ENCODE measurements at regions not wholly inside any gene's neighbourhood (a gene's known extent, or its start where the extent isn't known, plus 50 kb on each side); places are given as distances from the start of the nearest gene placed in this dataset.

GRCh38 chr13:40176242-40176641, 490.2 kb downstream of the FOXO1 start:
- H3K4me3 ChIP-seq (ENCODE audit: low read length), result no peak overlapping the region
- Mint-ChIP-seq H3K36me3 (ENCODE audit: low read depth) (no peaks in the 10 kb centered on the region), H3K27ac (no peak overlapping the region), H3K27me3 (no peaks in the 10 kb centered on the region), H3K4me1 (ENCODE audit: low read depth) (peaks cover 57% of the 10 kb centered on the region), H3K4me3 (no peak overlapping the region), H3K9me3 (no peaks in the 10 kb centered on the region)
- no peaks in the 10 kb centered on the region for H3K27me3 ChIP-seq (ENCODE audit: control insufficient read depth in 1 of 2, insufficient read depth in 2 of 2, low read length in 2 of 2)
- TF ChIP-seq CTCF (IDR thresholded peaks at IDR 0.05), result no peak
- no peak overlapping the region for H3K27ac ChIP-seq (ENCODE audit: low read depth in 1 of 2, low read length in 2 of 2)
- H3K9me3 ChIP-seq (ENCODE audit: control insufficient read depth in 1 of 2, insufficient read depth in 1 of 2, low read length in 2 of 2), result peaks cover 0 to 14% of the 10 kb centered on the region in 2 experiments
- ATAC-seq (ENCODE audit: poor library complexity) (no peak), DNase-seq (no peak)
- peaks cover 18% of the 10 kb centered on the region for H3K4me1 ChIP-seq (ENCODE audit: insufficient read depth, low read length)
- POLR2A ChIA-PET, result interaction anchor here (0.8 to 2.8 kb wide), 3 partner anchors 11 to 30 kb away, joined by 3 to 12 read pairs (median 8); no protein-coding TSS in a partner anchor
- intact Hi-C loops (cut with DNase I, micrococcal nuclease), result no loop called here
- no peaks in the 10 kb centered on the region for H3K36me3 ChIP-seq (ENCODE audit: insufficient read depth, low read length)
- CTCF ChIA-PET, result interaction anchor here (1.2 kb wide), 1 partner anchor 11 kb away, joined by 4 read pairs; no protein-coding TSS in a partner anchor

DNA sequence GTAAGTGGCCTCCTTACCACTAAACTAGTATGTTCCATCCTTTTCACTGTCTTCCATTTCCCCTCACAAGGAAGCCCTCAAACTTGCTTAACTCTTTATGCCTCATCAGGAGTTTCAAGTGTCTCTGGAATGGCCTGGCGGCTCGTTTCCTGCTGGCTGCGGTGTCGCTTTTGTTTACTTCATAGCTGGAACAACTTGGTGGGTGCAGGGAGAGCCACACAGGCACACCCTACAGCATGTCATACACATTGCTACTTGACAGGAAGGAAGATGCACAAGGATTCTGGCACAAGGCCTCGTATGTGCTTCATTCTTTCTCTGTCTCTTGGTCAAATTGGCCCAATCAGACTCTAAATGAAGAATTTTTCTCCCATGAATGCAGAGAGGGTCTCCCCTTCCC, 488.3 kb downstream of the FOXO1 start:
- DNase-seq, result peak in 3 of 14 experiments; percentile 6 to 37 (median 31)
- CTCF ChIA-PET, result interaction anchor here (1.3 kb wide), 1 partner anchor 8 kb away, joined by 3 read pairs; no protein-coding TSS in a partner anchor
- H3K36me3 Mint-ChIP-seq (ENCODE audit: low read depth), result no peaks in the 10 kb centered on the region

DNA sequence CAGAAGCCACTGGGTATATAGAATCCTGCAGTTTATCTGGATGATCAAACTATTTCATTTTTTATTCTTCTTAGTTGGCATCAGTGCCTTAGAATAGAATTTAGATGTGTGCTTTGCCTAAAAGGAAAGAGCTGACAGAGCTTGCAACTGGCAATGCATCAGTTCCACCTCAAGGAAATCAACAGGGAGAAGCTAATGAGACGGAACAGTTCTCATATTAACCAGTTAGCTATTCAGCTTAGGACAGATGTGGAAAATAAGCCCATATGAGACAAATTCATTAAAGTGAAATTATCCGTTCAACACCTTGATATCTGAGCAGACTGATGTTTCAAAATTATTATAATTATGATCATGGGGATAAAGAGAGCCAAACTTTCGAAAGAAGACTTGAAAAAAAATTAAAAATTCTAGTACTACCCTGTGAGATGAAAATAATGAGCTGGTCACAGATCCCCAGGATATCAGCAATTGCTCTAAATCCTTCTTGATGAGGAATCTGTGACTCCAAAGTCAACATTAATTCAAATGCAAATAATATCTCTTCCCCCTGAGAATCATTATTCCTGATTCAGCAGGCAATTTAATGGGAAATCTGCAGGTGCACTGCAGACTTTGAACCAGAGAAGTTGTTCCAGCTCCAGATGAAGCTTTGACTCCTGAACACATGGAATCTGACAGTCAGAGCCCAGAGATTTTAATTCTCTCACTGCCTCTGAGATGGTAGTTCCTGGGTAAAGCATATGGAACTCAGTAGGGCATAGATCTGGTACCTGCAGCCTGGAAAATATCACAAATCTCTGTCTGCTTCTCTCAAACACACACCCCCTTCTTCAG, 486.8 kb downstream of the FOXO1 start:
- H3K27me3 Mint-ChIP-seq, result no peaks in the 10 kb centered on the region
- no peaks in the 10 kb centered on the region for H3K36me3 ChIP-seq (ENCODE audit: insufficient read depth, low read length)
- intact Hi-C loops (cut with DNase I, micrococcal nuclease), result no loop called here
- no peak for TF ChIP-seq CTCF (IDR thresholded peaks at IDR 0.05)
- H3K4me1 ChIP-seq (ENCODE audit: insufficient read depth, low read length), result peaks cover 18% of the 10 kb centered on the region
- DNase-seq (no peak), ATAC-seq (ENCODE audit: poor library complexity) (no peak)
- no peaks in the 10 kb centered on the region for H3K36me3 Mint-ChIP-seq (ENCODE audit: low read depth)
- H3K27ac Mint-ChIP-seq, result no peak overlapping the region
- H3K27me3 ChIP-seq (ENCODE audit: control insufficient read depth in 1 of 2, insufficient read depth in 2 of 2, low read length in 2 of 2), result no peaks in the 10 kb centered on the region
- H3K27ac ChIP-seq (ENCODE audit: low read depth in 1 of 2, low read length in 2 of 2), result no peak overlapping the region
- H3K9me3 ChIP-seq (ENCODE audit: control insufficient read depth in 1 of 2, insufficient read depth in 1 of 2, low read length in 2 of 2), result peaks cover 0 to 6% of the 10 kb centered on the region in 2 experiments
- H3K9me3 Mint-ChIP-seq, result no peaks in the 10 kb centered on the region
- H3K4me1 Mint-ChIP-seq (ENCODE audit: low read depth), result peaks cover 70% of the 10 kb centered on the region
- ChIA-PET CTCF (no interaction called here), POLR2A (interaction anchor here (0.6 to 3.2 kb wide), 4 partner anchors 9 to 472 kb away, joined by 3 to 16 read pairs (median 4); no protein-coding TSS in a partner anchor)
- H3K4me3 Mint-ChIP-seq, result no peak overlapping the region
- H3K4me3 ChIP-seq (ENCODE audit: low read length), result no peak overlapping the region

More for the DNA sequence above, 488.3 kb downstream of the FOXO1 start:
- ATAC-seq (ENCODE audit: poor library complexity), result peak; percentile 68
- Mint-ChIP-seq H3K27me3 (no peaks in the 10 kb centered on the region), H3K4me3 (peak overlapping the region; percentile 74), H3K27ac (peak overlapping the region; percentile 60), H3K9me3 (no peaks in the 10 kb centered on the region), H3K4me1 (ENCODE audit: low read depth) (peaks cover 58% of the 10 kb centered on the region)
- intact Hi-C loops (cut with DNase I, micrococcal nuclease), result no loop called here
- H3K36me3 ChIP-seq (ENCODE audit: insufficient read depth, low read length), result no peaks in the 10 kb centered on the region
- no peak overlapping the region for H3K4me3 ChIP-seq (ENCODE audit: low read length)
- no peaks in the 10 kb centered on the region for H3K27me3 ChIP-seq (ENCODE audit: control insufficient read depth in 1 of 2, insufficient read depth in 2 of 2, low read length in 2 of 2)
- POLR2A ChIA-PET, result interaction anchor here (0.6 to 3.2 kb wide), 3 partner anchors 10 to 28 kb away, joined by 3 to 16 read pairs (median 3); no protein-coding TSS in a partner anchor
- H3K27ac ChIP-seq (ENCODE audit: low read depth in 1 of 2, low read length in 2 of 2), result no peak overlapping the region
- peaks cover 0 to 6% of the 10 kb centered on the region in 2 experiments for H3K9me3 ChIP-seq (ENCODE audit: control insufficient read depth in 1 of 2, insufficient read depth in 1 of 2, low read length in 2 of 2)
- TF ChIP-seq CTCF (IDR thresholded peaks at IDR 0.05), result no peak
- peaks cover 11% of the 10 kb centered on the region for H3K4me1 ChIP-seq (ENCODE audit: insufficient read depth, low read length)
